IMR-90 (cell line): ENCODE measurements at regions not wholly inside any gene's neighbourhood (a gene's known extent, or its start where the extent isn't known, plus 50 kb on each side); places are given as distances from the start of the nearest gene placed in this dataset.

ENCODE experiments used
- ATAC-seq: fragments of 200-7000 bp; cut with Tn5 transposase; 2 replicates; pipeline ENCODE4 v1.9.1; 2020; ENCODE audit warnings: low read depth, mild to moderate bottlenecking, moderate library complexity
- BruUV-seq: library from RNA; stranded (reverse); fragments of 400-500 nt; replicated peaks from 2 replicates; lab custom pipeline; 2021; lab: Mats Ljungman, UMichigan
- CTCF ChIA-PET: fragments of 300-600 bp; formaldehyde crosslinking; extraction: SDS; loops from one replicate; lab custom pipeline; 2021; ENCODE audit warnings: antibody characterized with exemption; lab: Yijun Ruan, JAX
- POLR2A ChIA-PET: fragments of 300-600 bp; sonication (Branson Sonifier 250); formaldehyde crosslinking; loops from one replicate; lab custom pipeline; 2022; ENCODE audit warnings: antibody characterized with exemption; ENCODE audit not compliant: unreplicated experiment; lab: Charles Lee
- DNase-seq: peaks from one replicate; pipeline ENCODE4 v3.0.0; 2013
- H2AFZ ChIP-seq: replicated peaks from 2 replicates; pipeline ENCODE3; 2013; ENCODE audit warnings: low read length, mild to moderate bottlenecking; ENCODE audit not compliant: poor library complexity
- H2AK5ac ChIP-seq: 2 replicates; pipeline ENCODE4 v1.6.1; 2013; ENCODE audit warnings: low read depth, low read length, inconsistent platforms
- H2AK9ac ChIP-seq: replicated peaks from 2 replicates; pipeline ENCODE3; 2013; ENCODE audit warnings: mild to moderate bottlenecking, low read depth, low read length, moderate library complexity; ENCODE audit not compliant: poor library complexity
- H2BK120ac ChIP-seq: 2 replicates; pipeline ENCODE4 v1.6.1; 2013; ENCODE audit warnings: low read depth, low read length, inconsistent platforms
- H2BK15ac ChIP-seq: 3 replicates; pipeline ENCODE4 v1.6.1; 2013; ENCODE audit warnings: low read depth, low read length, inconsistent platforms
- H2BK20ac ChIP-seq: 2 replicates; pipeline ENCODE4 v1.6.1; 2013; ENCODE audit warnings: low read depth, mild to moderate bottlenecking, inconsistent platforms, low read length, moderate library complexity
- H2BK5ac ChIP-seq: 2 replicates; pipeline ENCODE4 v1.6.1; 2013; ENCODE audit warnings: mild to moderate bottlenecking, low read depth, low read length, inconsistent platforms; ENCODE audit not compliant: poor library complexity, severe bottlenecking
- H3K14ac ChIP-seq: replicated peaks from 2 replicates; pipeline ENCODE4 v1.6.1; 2013; ENCODE audit warnings: low read depth, low read length, inconsistent platforms
- H3K18ac ChIP-seq: 2 replicates; pipeline ENCODE4 v1.6.1; 2013; ENCODE audit warnings: low read depth, low read length, control low read depth
- H3K23ac ChIP-seq: 2 replicates; pipeline ENCODE4 v1.6.1; 2013; ENCODE audit warnings: low read depth, low read length, inconsistent platforms
- H3K27ac ChIP-seq: 2 replicates; pipeline ENCODE4 v1.5.1; 2013; ENCODE audit warnings: mild to moderate bottlenecking, control low read depth, low read length; ENCODE audit not compliant: insufficient read depth
- H3K27me3 ChIP-seq: 2 replicates; pipeline ENCODE4 v1.6.1; 2013; ENCODE audit warnings: low read length; ENCODE audit not compliant: control insufficient read depth, insufficient read depth
- H3K36me3 ChIP-seq: 2 replicates; pipeline ENCODE4 v1.6.1; 2013; ENCODE audit warnings: low read length, mixed read lengths; ENCODE audit not compliant: control insufficient read depth, insufficient read depth
- H3K4ac ChIP-seq: 2 replicates; pipeline ENCODE4 v1.6.1; 2013; ENCODE audit warnings: low read depth, low read length, inconsistent platforms
- H3K4me1 ChIP-seq: 2 replicates; pipeline ENCODE4 v1.6.1; 2013; ENCODE audit warnings: low read length, mixed read lengths; ENCODE audit not compliant: control insufficient read depth, insufficient read depth
- H3K4me2 ChIP-seq: 2 replicates; pipeline ENCODE4 v1.6.1; 2013; ENCODE audit warnings: low read depth, mild to moderate bottlenecking, control low read depth, low read length, moderate library complexity
- H3K4me3 ChIP-seq: 2 replicates; pipeline ENCODE4 v1.5.1; 2013; ENCODE audit warnings: low read depth, mild to moderate bottlenecking, control low read depth, low read length, moderate library complexity; ENCODE audit not compliant: insufficient read depth
- H3K56ac ChIP-seq: 2 replicates; pipeline ENCODE4 v1.6.1; 2013; ENCODE audit warnings: low read length, inconsistent platforms; ENCODE audit not compliant: insufficient read depth; ENCODE audit errors: extremely low read depth
- H3K79me1 ChIP-seq, 2 experiments: 2 replicates each; pipeline ENCODE4 v1.6.1; 2013; ENCODE audit warnings: low read length in 2 of 2, inconsistent platforms in 1 of 2, low read depth in 1 of 2
- H3K9ac ChIP-seq: 2 replicates; pipeline ENCODE4 v1.6.1; 2013; ENCODE audit warnings: low read depth, low read length, control low read depth
- H3K9me1 ChIP-seq: 2 replicates; pipeline ENCODE4 v1.6.1; 2013; ENCODE audit warnings: low read length, inconsistent platforms; ENCODE audit not compliant: insufficient read depth
- H3K9me3 ChIP-seq: 2 replicates; pipeline ENCODE4 v1.6.1; 2013; ENCODE audit warnings: low read length; ENCODE audit not compliant: control insufficient read depth, insufficient read depth
- H4K20me1 ChIP-seq: 2 replicates; pipeline ENCODE4 v1.6.1; 2013; ENCODE audit warnings: low read length, inconsistent platforms; ENCODE audit not compliant: insufficient read depth
- H4K5ac ChIP-seq: 2 replicates; pipeline ENCODE4 v1.6.1; 2013; ENCODE audit warnings: mild to moderate bottlenecking, low read depth, low read length, control low read depth
- H4K8ac ChIP-seq, 2 experiments: 2 replicates each; pipeline ENCODE4 v1.6.1; 2013; ENCODE audit warnings: low read depth in 2 of 2, low read length in 2 of 2, control low read depth in 1 of 2, inconsistent platforms in 1 of 2
- H4K91ac ChIP-seq: 2 replicates; pipeline ENCODE4 v1.6.1; 2013; ENCODE audit warnings: low read depth, low read length, inconsistent platforms; ENCODE audit not compliant: insufficient read depth
- CEBPB ChIP-seq: IDR thresholded peaks from 2 replicates; pipeline ENCODE4 v1.6.1; 2012; ENCODE audit warnings: low read depth, low read length, improper control_type of control experiment
- ELK1 ChIP-seq: fragments of 150-350 bp; IDR thresholded peaks from 2 replicates; pipeline ENCODE4 v1.6.1; 2016; ENCODE audit warnings: low read depth, mild to moderate bottlenecking, low read length, moderate library complexity, borderline replicate concordance
- FOS ChIP-seq: fragments of 150-350 bp; IDR thresholded peaks from 2 replicates; pipeline ENCODE4 v1.6.1; 2016; ENCODE audit warnings: low read depth, low read length
- MAFK ChIP-seq: IDR thresholded peaks from 2 replicates; pipeline ENCODE4 v1.6.1; 2012; ENCODE audit warnings: low read depth, low read length, improper control_type of control experiment
- RCOR1 ChIP-seq: IDR thresholded peaks from 2 replicates; pipeline ENCODE4 v1.6.1; 2012; ENCODE audit warnings: mild to moderate bottlenecking, low read length, improper control_type of control experiment; ENCODE audit not compliant: insufficient replicate concordance
- SMC3 ChIP-seq: fragments of 150-350 bp; IDR thresholded peaks from 2 replicates; pipeline ENCODE4 v1.6.1; 2016; ENCODE audit warnings: low read depth, mild to moderate bottlenecking, antibody characterized with exemption, low read length, moderate library complexity
- WGBS, 2 experiments: methylation state at CpG; one replicate each; pipeline versions ENCODE4 v1.1.5 to v1.1.7; 2013; ENCODE audit warnings: missing lambda C conversion rate in 2 of 2; ENCODE audit not compliant: insufficient read length in 1 of 2; ENCODE audit errors: extremely low coverage in 2 of 2; 5-methylcytosine and 5-hydroxymethylcytosine counted together
- dilution Hi-C: fragments of 300-500 bp; cut with HindIII; formaldehyde crosslinking; loops from one replicate; pipeline ENCODE4 v1.14.3; 2018; ENCODE audit warnings: low sequenced_read_pairs; ENCODE audit not compliant: unreplicated experiment
- in situ Hi-C: fragments of 300-500 bp; cut with MboI; formaldehyde crosslinking; loops from 3 replicates; pipeline ENCODE4 v1.14.3; 2019; ENCODE audit warnings: low sequenced_read_pairs, inconsistent platforms, mixed read lengths
- intact Hi-C: fragments of 100-400 bp; cut with micrococcal nuclease; formaldehyde crosslinking; loops from 2 replicates; pipeline ENCODE4 v1.10.0; 2022

DNA sequence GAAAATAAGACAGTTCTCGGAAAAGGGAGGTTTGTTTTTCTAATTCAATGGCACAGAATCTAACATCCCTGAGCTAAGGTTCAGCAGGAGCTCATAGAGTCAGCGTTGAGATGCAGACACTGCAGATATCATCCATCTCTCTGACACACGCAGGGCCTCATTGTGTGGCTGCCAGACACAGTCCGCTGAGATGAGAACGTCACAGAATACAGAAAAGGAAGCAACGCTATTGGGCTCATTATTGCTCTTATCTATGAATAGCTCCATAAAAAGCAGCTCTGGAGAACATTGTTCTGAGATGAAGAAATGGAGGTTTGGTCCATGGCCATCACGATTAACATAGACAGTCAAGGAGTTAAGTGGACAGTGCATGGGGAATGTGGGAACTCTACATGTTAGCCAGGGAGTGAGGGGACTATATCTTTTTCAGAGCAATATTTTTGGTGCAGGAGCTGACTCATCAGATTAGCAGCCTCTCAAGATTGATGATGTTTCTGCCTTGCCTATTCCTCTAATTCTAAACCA, 771.6 kb upstream of the CXADR start:
- dilution Hi-C loops = no loop called here
- Histone ChIP-seq H4K91ac (no peak overlapping the region), H2BK15ac (no peak overlapping the region), H3K4ac (no peak overlapping the region), H3K79me1 (no peaks in the 10 kb centered on the region), H3K56ac (no peak overlapping the region), H3K14ac (no peak overlapping the region), H3K9ac (no peak overlapping the region), H2AFZ (no peak overlapping the region), H2BK5ac (no peak overlapping the region), H2BK120ac (no peak overlapping the region), H3K27me3 (no peaks in the 10 kb centered on the region), H2AK5ac (no peak overlapping the region), H4K8ac (no peak overlapping the region), H4K20me1 (no peaks in the 10 kb centered on the region), H2BK20ac (no peak overlapping the region), H3K4me1 (no peaks in the 10 kb centered on the region), H4K5ac (no peak overlapping the region), H3K9me3 (no peaks in the 10 kb centered on the region), H3K23ac (no peak overlapping the region), H3K4me3 (no peak overlapping the region), H3K9me1 (no peaks in the 10 kb centered on the region), H3K36me3 (no peaks in the 10 kb centered on the region), H3K18ac (no peak overlapping the region), H2AK9ac (no peak overlapping the region), H3K27ac (no peak overlapping the region), H3K4me2 (no peak overlapping the region)
- in situ Hi-C loops = no loop called here
- 68% methylated on average over 3 of the region's 7 CpGs; no CpG with 5 or more reads in 1 of the 2 experiments for WGBS, 2 experiments
- no peak for DNase-seq
- ChIA-PET CTCF (no interaction called here), POLR2A (no interaction called here)
- intact Hi-C loops = no loop called here
- no TSS peak for BruUV-seq
- no peak for ATAC-seq
- TF ChIP-seq MAFK (peak; percentile 66), SMC3 (no peak), ELK1 (no peak), CEBPB (no peak), RCOR1 (no peak), FOS (no peak)
